MM.1S (cell line): ENCODE measurements at regions not wholly inside any gene's neighbourhood (a gene's known extent, or its start where the extent isn't known, plus 50 kb on each side); places are given as distances from the start of the nearest gene placed in this dataset.

Experiments used
- CTCF ChIP-seq: fragments of 300-600 bp; sonication (generic); IDR thresholded peaks from 2 replicates; pipeline ENCODE4 v1.5.1; 2016; ENCODE audit warnings: antibody characterized with exemption, low read length, mixed read lengths
- EZH2 ChIP-seq: fragments of 300-600 bp; sonication (generic); optimal IDR thresholded peaks from 2 replicates; pipeline ENCODE3; 2017; ENCODE audit warnings: low read depth, mild to moderate bottlenecking, antibody characterized with exemption, low read length, mixed read lengths
- EZH2phosphoT487 ChIP-seq: fragments of 300-600 bp; sonication (generic); IDR thresholded peaks from 2 replicates; pipeline ENCODE4 v1.6.1; 2018; ENCODE audit warnings: antibody characterized with exemption, low read length

- no peak for TF ChIP-seq CTCF
- no peak for TF ChIP-seq EZH2
- no peak for TF ChIP-seq EZH2phosphoT487
These were observed 496.1 kb downstream of the TSN start for GRCh38 chr2:122251566-122251965.
